Brain pericyte (primary cell): ENCODE measurements at regions not wholly inside any gene's neighbourhood (a gene's known extent, or its start where the extent isn't known, plus 50 kb on each side); places are given as distances from the start of the nearest gene placed in this dataset.
A peak's percentile ranks its signal among the peaks of the same experiment; 100 is the strongest.

Experiments used
- DNase-seq: peaks from one replicate; pipeline ENCODE4 v3.0.0-alpha.2; 2012; ENCODE audit warnings: low read depth, low spot score

DNA sequence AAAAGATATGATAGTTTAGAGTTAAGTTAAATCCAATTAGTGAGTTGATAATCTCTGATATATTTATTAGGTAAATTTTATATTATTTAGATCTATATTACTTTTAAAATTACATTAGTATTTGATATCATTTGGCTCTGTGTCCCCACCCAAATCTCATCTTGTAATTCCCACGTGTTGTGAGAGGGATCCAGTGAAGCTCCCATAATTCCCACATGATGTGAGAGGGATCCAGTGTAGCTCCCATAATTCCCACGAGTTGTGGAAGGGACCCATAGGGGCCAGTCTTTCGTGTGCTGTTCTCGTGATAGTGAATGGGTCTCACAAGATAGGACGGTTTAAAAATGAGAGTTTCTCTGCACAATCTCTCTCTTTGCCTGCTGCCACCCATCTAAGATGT lies 1183.6 kb downstream of the NSUN3 start:
- no peak for DNase-seq

GRCh38 chr3:95254061-95254460 lies 1191.2 kb downstream of the NSUN3 start:
- no peak for DNase-seq

GRCh38 chr3:95254758-95255157 lies 1191.9 kb downstream of the NSUN3 start:
- no peak for DNase-seq

GRCh38 chr3:95265129-95265528 lies 1202.3 kb downstream of the NSUN3 start:
- DNase-seq = no peak

DNA sequence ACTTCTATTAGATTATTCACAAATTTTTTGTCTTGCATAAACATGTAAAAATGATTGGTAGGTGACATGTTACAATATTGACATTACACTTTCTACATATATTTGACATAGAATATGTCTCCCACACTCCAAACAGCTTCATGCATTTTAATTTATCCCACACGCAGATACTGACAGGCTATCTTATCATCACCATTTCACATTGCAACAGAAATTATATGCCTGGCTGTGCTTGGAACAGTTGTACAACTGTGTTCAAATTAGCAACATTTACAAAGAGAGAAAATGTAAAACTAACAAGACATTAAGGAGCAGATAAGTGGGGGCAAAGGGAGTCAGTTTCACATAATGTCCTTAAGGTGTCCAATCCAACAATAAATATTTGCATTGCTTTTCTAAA lies 1208.5 kb downstream of the NSUN3 start:
- no peak for DNase-seq

- no peak for DNase-seq
Measured at GRCh38 chr3:95272166-95272565, 1209.3 kb downstream of the NSUN3 start.

GRCh38 chr3:95272781-95273180 lies 1209.9 kb downstream of the NSUN3 start:
- no peak for DNase-seq

DNA sequence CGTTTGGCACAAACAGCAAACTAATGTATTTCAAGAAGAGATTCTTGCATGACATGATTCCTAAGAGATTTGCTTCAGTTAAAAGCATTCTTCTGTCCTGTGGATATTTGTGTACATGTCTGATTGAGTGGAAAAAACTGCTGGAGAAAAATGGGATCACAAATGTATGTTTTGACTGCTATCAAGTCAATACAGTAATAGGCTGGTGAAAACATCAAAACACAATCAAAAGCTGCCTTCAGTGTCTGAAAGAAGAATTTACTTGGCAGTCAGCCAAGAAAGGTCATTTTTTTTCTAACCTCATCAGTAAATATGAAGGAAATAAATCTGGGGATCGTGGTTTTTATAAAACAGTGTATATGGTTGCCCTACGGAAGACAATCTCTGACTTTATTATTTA lies 1214.8 kb downstream of the NSUN3 start:
- peak; percentile 11 for DNase-seq

DNA sequence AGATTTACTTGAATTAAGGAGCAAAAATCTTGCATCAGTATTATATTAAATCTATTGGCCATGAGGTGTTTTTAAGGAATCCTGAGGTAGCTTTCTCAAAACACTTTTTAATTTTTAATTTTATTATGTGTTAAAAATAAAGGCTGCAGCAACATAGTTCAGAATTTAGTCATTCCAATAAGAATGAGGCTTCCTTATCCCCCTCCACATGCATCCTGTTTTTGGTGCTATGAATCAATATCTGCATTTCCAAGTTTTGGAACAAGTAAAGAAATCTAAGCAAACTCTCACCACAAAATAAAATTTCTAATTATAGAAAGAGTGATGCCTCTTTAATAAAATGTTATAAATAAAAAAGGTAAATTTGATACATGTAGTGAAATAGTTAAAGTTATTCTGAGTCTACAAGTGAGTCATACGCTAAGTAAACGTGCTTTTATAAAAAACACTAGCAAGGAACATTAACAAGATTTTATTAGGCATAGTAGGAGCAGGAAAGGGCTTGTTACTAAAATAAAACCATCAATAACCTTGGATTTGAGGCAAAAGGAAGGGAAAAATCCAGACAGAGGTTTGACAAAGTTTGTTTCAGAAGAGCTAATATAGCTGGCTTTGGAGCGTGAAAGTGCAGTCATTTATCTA lies 1218.0 kb downstream of the NSUN3 start:
- no peak for DNase-seq

DNA sequence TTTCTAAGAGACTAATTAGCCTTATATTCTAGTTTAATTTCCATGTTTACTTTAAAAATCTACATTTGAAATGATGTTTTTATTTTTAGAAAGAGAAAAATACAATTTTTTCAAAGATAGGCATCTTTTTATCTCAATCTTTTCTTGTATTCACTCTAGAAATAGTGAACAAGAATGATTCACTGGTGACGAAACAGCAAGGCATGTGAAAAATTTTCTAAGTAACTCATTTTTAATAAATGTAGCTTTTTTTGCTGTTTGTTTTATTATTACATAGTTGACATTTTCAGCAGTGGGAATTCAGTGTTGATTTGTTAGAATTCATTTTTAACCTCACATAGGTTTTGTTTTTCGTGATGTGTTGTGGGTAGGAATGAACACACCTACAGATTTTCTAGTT lies 1226.4 kb downstream of the NSUN3 start:
- DNase-seq = no peak

DNA sequence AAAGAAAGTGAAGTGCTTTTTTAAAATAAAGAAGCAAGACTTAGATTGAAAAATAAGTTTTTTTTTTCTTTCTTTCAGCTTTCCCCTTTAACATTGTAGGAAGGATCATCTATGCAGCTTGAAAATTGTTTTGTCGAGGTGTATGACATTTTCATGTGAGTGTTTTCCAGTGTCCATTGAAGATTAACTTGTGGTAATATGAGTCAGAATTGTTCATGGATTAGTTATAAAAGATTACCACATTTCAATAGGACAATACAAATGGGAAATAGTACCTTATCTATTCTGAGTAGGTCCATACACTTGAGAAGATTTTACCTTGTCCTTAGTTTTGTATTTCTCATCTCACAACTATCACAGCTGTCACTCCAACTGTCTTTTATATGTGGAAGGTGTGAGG lies 1234.7 kb downstream of the NSUN3 start:
- no peak for DNase-seq

DNA sequence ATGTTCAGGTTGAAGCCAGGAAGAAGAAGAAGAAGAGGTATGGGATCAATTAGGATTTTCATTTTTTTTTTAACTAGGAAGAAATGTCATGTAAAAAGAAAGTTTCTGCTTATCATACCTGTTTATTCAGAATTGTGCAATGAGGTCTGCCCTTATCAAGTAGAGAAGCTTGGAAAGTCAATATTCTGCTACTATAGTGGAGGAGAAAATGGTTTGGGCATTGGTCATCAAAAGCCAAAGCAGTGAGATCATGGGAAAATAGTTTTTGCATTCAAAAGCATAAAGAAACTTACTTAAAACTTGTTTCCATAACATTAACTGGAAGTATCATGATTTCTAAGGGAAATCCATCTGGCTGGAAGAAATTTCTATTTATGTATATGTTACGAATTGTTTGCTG lies 1239.2 kb downstream of the NSUN3 start:
- no peak for DNase-seq

GRCh38 chr3:95310560-95310959 lies 1247.7 kb downstream of the NSUN3 start:
- DNase-seq = no peak

GRCh38 chr3:95311272-95311671 lies 1248.4 kb downstream of the NSUN3 start:
- DNase-seq = no peak

GRCh38 chr3:95312650-95313049 lies 1249.8 kb downstream of the NSUN3 start:
- no peak for DNase-seq

GRCh38 chr3:95319921-95320494 lies 1257.1 kb downstream of the NSUN3 start:
- DNase-seq = no peak

DNA sequence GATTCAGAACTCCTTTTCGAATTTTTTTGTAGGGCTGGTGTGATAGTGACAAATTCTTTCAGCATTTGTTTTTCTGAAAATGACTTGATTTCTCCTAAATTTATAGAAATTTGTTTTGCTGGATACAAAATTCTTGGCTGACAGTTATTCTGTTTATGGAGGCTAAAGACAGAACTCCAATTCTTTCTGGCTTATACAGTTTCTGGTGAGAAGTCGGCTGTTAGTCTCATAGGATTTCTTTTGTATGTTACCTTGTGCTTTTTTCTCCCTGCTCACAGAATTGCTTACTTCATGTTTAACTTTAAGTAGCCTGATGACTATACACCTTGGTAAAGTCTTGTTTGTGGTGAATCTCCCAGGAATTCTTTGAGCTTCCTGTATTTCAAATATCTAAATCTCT lies 1264.6 kb downstream of the NSUN3 start:
- DNase-seq = no peak

DNA sequence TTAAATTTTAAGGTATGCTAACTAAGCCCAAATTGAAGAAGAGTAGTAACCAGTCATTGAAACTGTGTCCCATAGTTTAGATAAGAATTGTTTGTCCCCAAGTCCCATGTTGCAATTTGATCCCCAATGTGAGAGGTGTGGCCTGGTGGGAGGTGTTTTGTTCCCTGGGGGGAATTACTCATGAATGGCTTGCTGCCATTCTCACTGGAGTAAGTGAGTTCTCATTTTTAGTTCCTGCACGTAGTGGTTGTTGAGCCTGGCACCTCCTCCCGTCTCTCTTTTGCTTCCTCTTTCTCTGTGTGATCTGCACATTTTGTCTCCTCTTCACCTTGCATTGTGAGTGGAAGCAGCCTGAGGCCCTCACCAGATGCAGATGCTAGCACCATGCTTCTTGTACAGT lies 1271.0 kb downstream of the NSUN3 start:
- no peak for DNase-seq

GRCh38 chr3:95334461-95334860 lies 1271.6 kb downstream of the NSUN3 start:
- DNase-seq = no peak

- DNase-seq = no peak
Measured at GRCh38 chr3:95335517-95335916, 1272.7 kb downstream of the NSUN3 start.

GRCh38 chr3:95338446-95338845 lies 1275.6 kb downstream of the NSUN3 start:
- DNase-seq = no peak

DNA sequence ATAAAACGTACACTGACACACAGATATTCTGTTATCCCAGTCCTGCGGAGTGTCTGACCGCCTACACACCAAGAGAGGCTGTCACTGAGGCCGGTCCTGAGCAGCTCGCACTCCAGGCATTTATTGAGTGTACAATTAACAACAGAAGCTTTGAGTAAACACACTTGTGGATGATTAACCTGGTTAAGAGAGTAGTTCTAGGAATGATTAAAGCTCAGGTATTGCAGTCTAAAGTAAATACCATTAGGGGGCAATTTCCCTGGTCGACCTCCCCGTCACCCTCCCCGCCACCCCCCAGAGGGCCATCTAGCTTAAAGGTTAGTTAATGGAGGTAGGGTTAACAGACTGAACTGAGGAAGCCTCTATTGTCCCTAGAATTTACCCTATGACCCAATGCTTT lies 1278.5 kb downstream of the NSUN3 start:
- DNase-seq = no peak

DNA sequence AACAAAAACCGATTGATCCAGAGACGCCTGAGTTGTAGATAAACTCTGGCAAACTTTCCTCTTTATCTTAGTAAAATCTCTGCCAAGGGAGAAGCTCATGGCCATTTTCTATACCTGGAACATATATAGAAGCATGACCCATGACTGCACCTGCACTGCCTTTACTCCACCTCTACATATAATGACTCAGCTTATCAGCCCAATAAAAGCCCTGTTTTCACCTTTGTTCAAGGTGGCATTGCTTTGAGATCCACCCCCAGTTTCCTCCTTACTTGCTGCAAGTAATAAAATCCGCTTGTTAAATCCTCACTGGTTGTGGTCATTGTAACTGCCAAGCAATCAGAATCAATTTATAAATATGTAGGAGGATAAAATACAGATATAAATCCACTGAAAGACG lies 1280.4 kb downstream of the NSUN3 start:
- no peak for DNase-seq

- no peak for DNase-seq
Measured at GRCh38 chr3:95343767-95344166, 1280.9 kb downstream of the NSUN3 start.
